ENCODE measurements at regions not wholly inside any gene's neighbourhood (a gene's known extent, or its start where the extent isn't known, plus 50 kb on each side); places are given as distances from the start of the nearest gene placed in this dataset.

DNA sequence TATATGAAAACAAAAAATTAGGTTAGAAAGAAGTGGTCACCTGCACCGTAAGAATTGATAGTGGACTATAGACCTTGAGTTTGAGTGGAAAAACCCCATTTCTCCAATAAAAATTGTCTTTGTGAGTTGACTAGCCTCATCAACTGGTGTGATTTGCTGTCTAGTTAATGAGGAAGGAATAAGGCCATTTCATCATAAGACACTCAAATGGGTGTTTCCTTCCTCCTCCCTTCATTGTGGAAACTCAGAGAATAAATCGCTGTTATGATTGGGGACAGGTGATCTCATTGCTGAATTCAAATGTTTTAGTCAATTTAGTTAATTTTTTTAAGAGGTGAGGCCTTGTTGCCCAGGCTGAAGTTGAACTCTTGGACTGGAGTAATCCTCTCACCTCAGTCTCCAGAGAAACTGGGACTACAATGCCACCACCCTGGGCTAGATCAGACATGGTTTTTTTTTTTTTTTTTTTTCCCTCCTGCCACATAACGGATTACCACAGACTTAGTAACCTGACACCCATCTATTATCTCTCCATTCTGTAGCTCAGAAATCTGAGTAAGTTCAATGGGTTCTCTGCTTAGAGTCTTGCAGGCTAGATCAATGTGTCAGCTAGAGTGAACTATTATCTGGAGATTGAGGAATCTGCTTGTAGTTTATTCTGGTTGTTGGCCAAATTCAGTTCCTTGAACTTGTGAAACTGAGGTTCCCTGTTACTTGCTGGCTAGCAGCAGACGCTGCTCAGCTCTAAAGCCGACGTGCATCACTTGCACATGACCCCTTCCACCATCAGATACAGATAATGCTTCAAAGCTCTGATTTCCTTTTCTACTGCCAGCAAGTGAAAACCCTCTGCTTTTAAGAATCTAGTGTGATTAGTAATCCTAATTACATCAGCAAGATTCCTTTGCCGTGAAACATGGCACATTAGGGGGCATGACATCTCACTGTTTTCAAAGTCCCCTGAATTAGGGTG lies 663.8 kb upstream of the CDH9 start:
- DNase-seq (ENCODE audit: low spot score in 2 of 2) (no peak), ATAC-seq (replicated peaks; ENCODE audit: extremely low read depth, poor library complexity, severe bottlenecking) (no peak)
- Mint-ChIP-seq H3K9me3 (peaks cover 6% of the 10 kb centered on the region), H3K4me3 (no peak overlapping the region), H3K27me3 (no peaks in the 10 kb centered on the region), H3K4me1 (no peaks in the 10 kb centered on the region), H3K36me3 (ENCODE audit: insufficient read depth) (no peaks in the 10 kb centered on the region), H3K27ac (ENCODE audit: low read depth) (no peak overlapping the region)

DNA sequence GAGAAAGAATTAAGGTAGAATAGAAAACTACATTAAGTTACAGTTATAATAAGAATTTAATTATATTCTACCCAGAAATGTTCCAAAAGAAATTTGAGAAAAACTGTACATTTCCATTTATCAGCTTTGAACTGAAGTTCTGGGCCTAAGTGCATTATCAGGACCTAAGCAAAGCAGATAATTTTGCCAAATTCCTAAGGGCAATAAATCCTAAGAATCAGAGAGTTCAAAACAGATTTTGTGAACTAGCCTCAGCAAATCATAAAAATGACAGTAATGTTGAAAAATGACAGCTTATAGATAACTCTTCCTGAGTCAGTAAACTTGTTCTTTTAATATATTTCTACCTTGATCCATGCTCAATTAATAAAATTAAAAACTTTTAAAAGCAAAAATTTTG lies 662.1 kb upstream of the CDH9 start:
- Mint-ChIP-seq H3K27me3 (no peaks in the 10 kb centered on the region), H3K4me1 (no peaks in the 10 kb centered on the region), H3K9me3 (peaks cover 12% of the 10 kb centered on the region), H3K27ac (ENCODE audit: low read depth) (no peak overlapping the region), H3K36me3 (ENCODE audit: insufficient read depth) (no peaks in the 10 kb centered on the region), H3K4me3 (no peak overlapping the region)
- DNase-seq (ENCODE audit: low spot score in 2 of 2) (no peak), ATAC-seq (replicated peaks; ENCODE audit: extremely low read depth, poor library complexity, severe bottlenecking) (no peak)

DNA sequence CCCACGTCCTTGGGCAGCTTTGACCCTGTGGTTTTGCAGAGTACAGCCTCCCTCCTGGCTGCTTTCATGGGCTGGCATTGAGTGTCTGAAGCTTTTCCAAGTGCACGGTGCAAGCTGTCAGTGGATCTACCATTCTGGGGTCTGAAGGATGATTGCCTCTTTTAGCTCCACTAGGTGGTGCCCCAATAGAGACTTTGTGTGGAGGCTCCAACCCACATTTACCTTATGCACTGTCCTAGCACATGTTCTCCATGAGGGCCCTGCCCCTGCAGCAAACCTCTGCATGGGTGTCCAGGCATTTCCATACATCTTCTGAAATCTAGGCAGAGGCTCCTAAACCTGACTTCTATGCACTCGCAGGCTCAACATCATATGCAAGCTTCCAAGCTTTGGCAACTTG lies 644.2 kb upstream of the CDH9 start:
- H3K27me3 Mint-ChIP-seq, result no peaks in the 10 kb centered on the region

DNA sequence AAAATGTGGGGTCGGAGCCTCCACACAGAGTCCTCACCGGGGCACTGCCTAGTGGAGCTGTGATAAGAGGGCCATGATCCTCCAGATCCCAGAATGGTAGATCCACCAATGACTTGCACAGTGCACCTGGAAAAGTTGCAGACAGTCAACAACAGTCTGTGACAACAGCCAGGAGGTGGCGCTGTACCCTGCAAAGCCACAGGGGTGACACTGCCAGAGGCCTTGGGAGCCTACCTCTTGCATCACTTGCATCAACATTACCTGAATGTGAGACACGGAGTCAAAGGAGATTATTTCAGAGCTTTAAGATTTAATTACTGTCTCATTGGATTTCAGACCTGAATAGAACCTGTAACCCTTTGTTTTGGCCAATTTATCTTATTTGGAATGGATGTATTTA lies 614.1 kb upstream of the CDH9 start:
- Mint-ChIP-seq H3K27me3 (no peaks in the 10 kb centered on the region), H3K4me1 (no peaks in the 10 kb centered on the region), H3K9me3 (peaks cover 27% of the 10 kb centered on the region), H3K4me3 (no peak overlapping the region), H3K27ac (ENCODE audit: low read depth) (no peak overlapping the region), H3K36me3 (ENCODE audit: insufficient read depth) (peaks cover 1% of the 10 kb centered on the region)
- ATAC-seq (replicated peaks; ENCODE audit: extremely low read depth, poor library complexity, severe bottlenecking), result no peak
- no peak for DNase-seq (ENCODE audit: low spot score in 2 of 2)

More for the DNA sequence above, 644.2 kb upstream of the CDH9 start:
- Mint-ChIP-seq H3K9me3 (peaks cover 37% of the 10 kb centered on the region), H3K4me1 (no peaks in the 10 kb centered on the region), H3K27ac (ENCODE audit: low read depth) (no peak overlapping the region), H3K36me3 (ENCODE audit: insufficient read depth) (no peaks in the 10 kb centered on the region), H3K4me3 (no peak overlapping the region)
- ATAC-seq (replicated peaks; ENCODE audit: extremely low read depth, poor library complexity, severe bottlenecking) (no peak), DNase-seq (ENCODE audit: low spot score in 2 of 2) (no peak)

DNA sequence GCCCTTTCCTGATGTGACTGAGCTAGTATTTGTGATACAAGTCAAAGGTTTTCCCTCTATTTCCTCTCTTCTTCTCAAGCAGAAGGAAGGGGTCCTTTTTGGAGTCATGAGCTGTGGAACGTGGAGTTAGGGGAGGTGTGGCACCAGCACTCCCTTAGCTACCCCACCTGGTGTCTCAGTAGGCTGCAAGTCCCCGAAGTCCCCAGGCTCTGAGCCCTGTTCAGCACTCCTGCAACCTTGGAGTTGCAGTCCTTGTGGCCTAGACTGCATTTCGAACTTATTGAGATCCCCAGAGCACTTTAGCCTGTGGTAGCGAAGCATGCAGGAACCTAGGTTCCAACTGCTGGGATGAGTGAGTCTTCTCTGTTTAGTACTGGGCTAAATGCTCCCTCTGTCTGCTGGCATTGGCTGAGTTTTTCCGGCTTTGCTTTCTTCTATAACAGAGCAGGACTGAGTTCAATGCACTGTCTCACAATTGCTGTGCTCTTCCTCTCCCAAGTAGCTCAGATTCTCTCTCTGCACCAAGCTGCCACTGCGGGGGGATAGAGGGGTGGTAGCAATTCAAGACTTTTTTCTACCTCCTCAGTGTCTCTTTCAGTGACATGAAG lies 600.7 kb upstream of the CDH9 start:
- no peak for DNase-seq (ENCODE audit: low spot score in 2 of 2)
- H3K9me3 Mint-ChIP-seq, result peaks cover 18% of the 10 kb centered on the region
- no peaks in the 10 kb centered on the region for H3K4me1 Mint-ChIP-seq
- H3K36me3 Mint-ChIP-seq (ENCODE audit: insufficient read depth), result no peaks in the 10 kb centered on the region
- no peaks in the 10 kb centered on the region for H3K27me3 Mint-ChIP-seq
- no peak overlapping the region for H3K4me3 Mint-ChIP-seq
- H3K27ac Mint-ChIP-seq (ENCODE audit: low read depth), result no peak overlapping the region
- ATAC-seq (replicated peaks; ENCODE audit: extremely low read depth, poor library complexity, severe bottlenecking), result no peak

DNA sequence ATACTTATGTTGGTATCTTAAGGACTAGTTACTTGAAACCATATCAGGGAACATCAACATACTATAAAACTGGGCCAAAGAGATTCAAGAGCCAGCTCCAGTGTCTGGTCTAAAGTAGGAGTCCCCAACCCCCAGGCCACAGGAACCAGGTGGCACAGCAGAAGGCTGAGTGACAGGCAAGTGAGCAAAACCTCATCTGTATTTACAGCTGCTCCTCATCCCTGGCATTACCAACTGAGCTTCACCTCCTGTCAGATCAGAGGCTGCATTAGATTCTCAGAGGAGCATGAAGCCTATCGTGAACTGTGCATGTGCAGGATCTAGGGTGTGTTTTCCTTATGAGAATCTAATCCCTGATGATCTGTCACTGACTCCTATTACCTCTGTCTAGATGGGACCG lies 581.6 kb upstream of the CDH9 start:
- no peaks in the 10 kb centered on the region for H3K27me3 Mint-ChIP-seq
- no peaks in the 10 kb centered on the region for H3K36me3 Mint-ChIP-seq (ENCODE audit: insufficient read depth)
- no peak overlapping the region for H3K4me3 Mint-ChIP-seq
- H3K4me1 Mint-ChIP-seq, result no peaks in the 10 kb centered on the region
- DNase-seq (ENCODE audit: low spot score in 2 of 2) (no peak), ATAC-seq (replicated peaks; ENCODE audit: extremely low read depth, poor library complexity, severe bottlenecking) (no peak)
- H3K9me3 Mint-ChIP-seq, result peaks cover 16% of the 10 kb centered on the region
- no peak overlapping the region for H3K27ac Mint-ChIP-seq (ENCODE audit: low read depth)

DNA sequence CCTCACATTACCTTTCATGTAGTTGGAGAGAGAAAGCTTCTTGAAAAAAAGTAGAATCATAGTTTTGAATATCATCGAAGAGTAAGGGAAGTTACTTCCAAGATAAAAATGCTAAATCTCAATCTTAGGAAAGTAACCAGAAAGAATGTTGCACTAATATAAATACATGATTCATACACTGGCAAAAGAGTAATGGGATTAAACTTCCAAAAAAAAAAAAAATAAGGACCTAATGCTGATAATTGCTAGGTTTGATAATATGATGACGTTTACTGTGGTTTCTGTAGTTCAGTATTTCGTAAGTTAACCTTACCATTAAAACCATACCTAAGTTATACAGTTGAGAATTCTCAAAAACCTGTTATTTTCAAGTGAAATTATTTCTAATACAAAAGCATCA lies 573.8 kb upstream of the CDH9 start:
- Mint-ChIP-seq H3K9me3 (peaks cover 13% of the 10 kb centered on the region), H3K36me3 (ENCODE audit: insufficient read depth) (no peaks in the 10 kb centered on the region), H3K4me3 (no peak overlapping the region), H3K27ac (ENCODE audit: low read depth) (no peak overlapping the region), H3K4me1 (no peaks in the 10 kb centered on the region), H3K27me3 (no peaks in the 10 kb centered on the region)
- DNase-seq (ENCODE audit: low spot score in 2 of 2), result no peak
- ATAC-seq (replicated peaks; ENCODE audit: extremely low read depth, poor library complexity, severe bottlenecking), result no peak

DNA sequence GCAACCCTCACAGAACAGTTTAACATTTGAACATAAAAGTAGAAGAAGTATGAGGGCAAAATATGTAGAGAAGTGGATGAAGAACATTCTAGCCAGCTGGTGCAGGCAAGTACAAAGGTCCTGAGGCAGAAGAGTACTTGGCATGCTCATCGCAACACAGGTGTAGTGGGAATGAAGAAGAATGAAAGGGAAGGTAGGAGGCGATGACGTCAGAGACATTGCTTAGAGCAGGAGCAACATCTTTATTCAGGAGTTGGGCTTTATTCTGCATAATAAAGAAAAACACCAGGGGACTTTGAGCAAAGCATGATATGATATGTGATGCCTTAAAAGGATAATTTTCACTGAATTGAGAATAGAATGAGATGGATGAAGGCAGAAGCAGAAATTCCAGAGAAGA lies 570.6 kb upstream of the CDH9 start:
- H3K4me1 Mint-ChIP-seq, result no peaks in the 10 kb centered on the region
- H3K36me3 Mint-ChIP-seq (ENCODE audit: insufficient read depth), result no peaks in the 10 kb centered on the region
- no peak overlapping the region for H3K27ac Mint-ChIP-seq (ENCODE audit: low read depth)
- ATAC-seq (replicated peaks; ENCODE audit: extremely low read depth, poor library complexity, severe bottlenecking), result no peak
- H3K9me3 Mint-ChIP-seq, result peaks cover 17% of the 10 kb centered on the region
- H3K27me3 Mint-ChIP-seq, result no peaks in the 10 kb centered on the region
- no peak overlapping the region for H3K4me3 Mint-ChIP-seq
- DNase-seq (ENCODE audit: low spot score in 2 of 2), result no peak

DNA sequence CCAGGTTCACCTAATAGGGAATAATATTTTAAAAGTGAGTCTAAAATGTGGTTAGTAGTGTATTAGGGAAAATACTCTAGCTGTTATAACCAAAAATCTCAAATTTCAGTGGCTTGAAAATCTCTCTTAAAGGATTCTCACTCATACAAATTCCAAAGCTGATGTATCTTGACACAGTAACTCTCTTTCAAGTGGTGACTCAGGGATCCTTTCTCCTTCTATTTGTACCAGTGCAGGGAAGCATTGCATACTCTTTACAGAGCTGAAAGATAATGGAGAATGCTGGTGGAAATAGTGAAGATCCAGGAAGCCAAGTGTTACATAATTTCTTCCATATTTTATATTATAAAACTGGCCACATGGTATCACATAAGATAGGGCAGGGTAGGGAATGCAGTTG lies 560.2 kb upstream of the CDH9 start:
- Mint-ChIP-seq H3K27me3 (no peaks in the 10 kb centered on the region), H3K9me3 (peaks cover 25% of the 10 kb centered on the region), H3K27ac (ENCODE audit: low read depth) (no peak overlapping the region), H3K4me1 (no peaks in the 10 kb centered on the region), H3K4me3 (no peak overlapping the region), H3K36me3 (ENCODE audit: insufficient read depth) (no peaks in the 10 kb centered on the region)
- no peak for DNase-seq (ENCODE audit: low spot score in 2 of 2)
- no peak for ATAC-seq (replicated peaks; ENCODE audit: extremely low read depth, poor library complexity, severe bottlenecking)

DNA sequence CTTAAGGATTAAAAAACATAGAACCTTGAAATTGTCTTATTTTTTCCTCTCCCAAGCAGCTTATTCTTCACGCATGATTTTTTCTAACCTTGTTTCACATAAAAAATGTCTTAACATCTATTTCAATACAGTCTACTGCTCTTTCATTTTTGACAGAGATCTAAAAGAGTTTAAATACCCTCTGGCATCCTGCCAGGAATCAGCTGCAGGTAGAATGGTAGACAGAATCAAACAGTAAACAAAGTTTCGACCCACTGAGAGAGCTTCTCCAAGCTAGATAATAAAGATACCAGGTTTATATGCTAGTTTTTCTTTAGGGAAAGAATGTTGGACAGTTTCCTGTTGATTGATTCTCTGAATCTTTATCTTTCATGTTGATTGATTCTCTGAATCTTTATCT lies 555.8 kb upstream of the CDH9 start:
- no peak for ATAC-seq (replicated peaks; ENCODE audit: extremely low read depth, poor library complexity, severe bottlenecking)
- peaks cover 21% of the 10 kb centered on the region for H3K9me3 Mint-ChIP-seq
- H3K4me3 Mint-ChIP-seq, result no peak overlapping the region
- H3K4me1 Mint-ChIP-seq, result no peaks in the 10 kb centered on the region
- H3K27me3 Mint-ChIP-seq, result no peaks in the 10 kb centered on the region
- no peak for DNase-seq (ENCODE audit: low spot score in 2 of 2)
- no peak overlapping the region for H3K27ac Mint-ChIP-seq (ENCODE audit: low read depth)
- H3K36me3 Mint-ChIP-seq (ENCODE audit: insufficient read depth), result peaks cover 1% of the 10 kb centered on the region

DNA sequence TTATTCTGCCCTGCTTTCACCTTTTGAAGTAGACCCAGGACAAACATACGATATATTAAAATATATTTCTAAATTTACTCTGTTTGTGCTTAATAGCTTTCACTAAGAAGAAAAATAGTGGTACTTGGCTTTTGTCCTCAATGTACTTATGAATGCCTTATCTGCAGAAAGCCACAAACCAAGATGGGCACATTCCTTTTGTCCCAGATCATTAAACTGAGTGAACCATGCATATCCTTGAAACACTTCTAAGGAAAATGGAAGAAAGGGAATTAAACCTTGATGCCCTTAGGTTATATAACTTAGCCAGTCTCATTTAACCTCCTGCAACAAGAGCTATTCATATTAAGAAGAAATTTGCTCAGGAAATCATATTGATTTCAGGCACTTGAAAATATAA lies 553.8 kb upstream of the CDH9 start:
- H3K4me3 Mint-ChIP-seq, result no peak overlapping the region
- H3K36me3 Mint-ChIP-seq (ENCODE audit: insufficient read depth), result peaks cover 1% of the 10 kb centered on the region
- H3K27me3 Mint-ChIP-seq, result no peaks in the 10 kb centered on the region
- H3K27ac Mint-ChIP-seq (ENCODE audit: low read depth), result no peak overlapping the region
- no peaks in the 10 kb centered on the region for H3K4me1 Mint-ChIP-seq
- peaks cover 24% of the 10 kb centered on the region for H3K9me3 Mint-ChIP-seq
- DNase-seq (ENCODE audit: low spot score in 2 of 2) (no peak), ATAC-seq (replicated peaks; ENCODE audit: extremely low read depth, poor library complexity, severe bottlenecking) (no peak)

DNA sequence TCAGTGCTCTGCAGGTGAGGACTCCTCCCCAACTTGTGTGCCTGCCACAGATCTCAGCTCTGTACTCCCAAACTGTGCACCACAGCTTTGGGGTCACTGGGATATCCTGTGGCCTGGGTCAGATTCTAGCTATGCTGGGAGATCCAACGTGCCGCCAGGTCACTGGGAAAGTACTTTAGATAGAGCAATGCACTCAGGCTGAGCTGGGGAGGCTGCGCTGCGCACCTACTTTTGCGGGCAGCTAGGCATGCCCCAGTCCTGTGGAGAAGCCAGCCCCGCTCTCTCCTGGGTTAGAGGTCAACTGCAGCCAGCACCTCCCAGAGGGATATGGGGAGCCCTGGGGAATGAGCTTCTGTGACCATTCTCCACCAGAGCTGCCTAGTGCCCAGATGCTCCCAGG lies 552.1 kb upstream of the CDH9 start:
- H3K4me3 Mint-ChIP-seq, result no peak overlapping the region

DNA sequence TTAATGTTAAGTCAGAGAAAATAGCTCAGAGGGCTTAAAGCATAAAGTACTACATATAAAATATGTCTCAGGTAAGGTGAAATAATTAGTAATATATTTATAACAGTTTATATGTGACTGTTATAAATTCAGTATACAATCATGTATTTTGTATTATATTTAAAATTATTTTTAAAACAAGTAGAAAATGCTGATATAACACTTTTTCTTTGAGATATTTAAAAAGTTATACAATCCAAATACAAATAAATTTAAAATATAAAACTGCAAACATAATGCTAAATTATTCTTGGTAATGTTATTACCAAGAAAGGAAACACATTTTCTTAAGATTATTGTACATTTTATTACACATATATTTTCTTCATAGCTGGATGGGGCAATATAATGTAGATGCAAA lies 539.9 kb upstream of the CDH9 start:
- no peaks in the 10 kb centered on the region for H3K27me3 Mint-ChIP-seq
- H3K9me3 Mint-ChIP-seq, result peaks cover 11% of the 10 kb centered on the region
- no peak for DNase-seq (ENCODE audit: low spot score in 2 of 2)
- H3K27ac Mint-ChIP-seq (ENCODE audit: low read depth), result no peak overlapping the region
- H3K4me3 Mint-ChIP-seq, result no peak overlapping the region
- no peaks in the 10 kb centered on the region for H3K4me1 Mint-ChIP-seq
- no peak for ATAC-seq (replicated peaks; ENCODE audit: extremely low read depth, poor library complexity, severe bottlenecking)
- H3K36me3 Mint-ChIP-seq (ENCODE audit: insufficient read depth), result no peaks in the 10 kb centered on the region

More for the DNA sequence above, 552.1 kb upstream of the CDH9 start:
- Mint-ChIP-seq H3K4me1 (no peaks in the 10 kb centered on the region), H3K27ac (ENCODE audit: low read depth) (no peak overlapping the region), H3K9me3 (peaks cover 27% of the 10 kb centered on the region), H3K36me3 (ENCODE audit: insufficient read depth) (peaks cover 1% of the 10 kb centered on the region), H3K27me3 (no peaks in the 10 kb centered on the region)
- ATAC-seq (replicated peaks; ENCODE audit: extremely low read depth, poor library complexity, severe bottlenecking), result no peak
- no peak for DNase-seq (ENCODE audit: low spot score in 2 of 2)
